ENCODE measurements at regions not wholly inside any gene's neighbourhood (a gene's known extent, or its start where the extent isn't known, plus 50 kb on each side); places are given as distances from the start of the nearest gene placed in this dataset.

DNA sequence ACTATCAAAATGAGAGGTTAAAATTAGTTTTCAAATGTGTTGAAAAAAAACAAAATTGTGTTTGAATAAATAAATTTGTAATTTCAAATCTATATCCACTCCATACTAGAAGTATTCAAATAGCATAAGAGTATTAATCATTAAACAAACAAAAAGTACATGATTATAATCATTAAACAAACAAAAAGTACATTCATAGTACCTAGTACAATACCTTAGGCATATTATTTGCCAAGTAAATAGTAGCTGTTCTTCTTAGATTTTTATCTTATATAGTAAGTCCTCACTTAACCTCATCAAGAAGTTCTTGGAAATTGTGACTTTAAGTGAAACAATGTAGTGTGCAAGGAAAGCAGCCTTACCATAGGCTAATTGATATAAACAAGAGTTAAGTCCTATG, 349.3 kb upstream of the VWC2 start:
- no peak overlapping the region for H4K5ac ChIP-seq (ENCODE audit: low read length)
- H2BK120ac ChIP-seq (ENCODE audit: low read depth, low read length), result no peak overlapping the region
- no peaks in the 10 kb centered on the region for H3K4me1 ChIP-seq (ENCODE audit: control insufficient read depth, low read depth, low read length)
- no peak overlapping the region for H3K56ac ChIP-seq (ENCODE audit: low read length)
- H3K36me3 ChIP-seq (ENCODE audit: control insufficient read depth, insufficient read depth, low read length), result no peaks in the 10 kb centered on the region
- H2BK15ac ChIP-seq (replicated peaks; ENCODE audit: low read depth), result no peak overlapping the region
- H3K79me1 ChIP-seq (ENCODE audit: low read length), result no peaks in the 10 kb centered on the region
- H3K4me2 ChIP-seq (ENCODE audit: low read length), result no peak overlapping the region
- H3K4me3 ChIP-seq (ENCODE audit: low read length), result no peak overlapping the region
- H2AK5ac ChIP-seq (ENCODE audit: low read length), result no peak overlapping the region
- no peak overlapping the region for H3K4ac ChIP-seq (ENCODE audit: low read depth, low read length)
- H3K79me2 ChIP-seq (ENCODE audit: control insufficient read depth, insufficient read depth, low read length), result no peaks in the 10 kb centered on the region
- H2BK5ac ChIP-seq (ENCODE audit: low read length), result no peak overlapping the region
- H3K23ac ChIP-seq (ENCODE audit: low read length), result no peak overlapping the region
- no peak overlapping the region for H3K9ac ChIP-seq (ENCODE audit: low read length)
- H4K8ac ChIP-seq (ENCODE audit: low read depth, low read length), result no peak overlapping the region
- no peaks in the 10 kb centered on the region for H3K27me3 ChIP-seq (ENCODE audit: insufficient read depth, low read length, poor library complexity)
- no peak overlapping the region for H3K27ac ChIP-seq (ENCODE audit: low read depth, low read length)
- H3K18ac ChIP-seq (ENCODE audit: low read length), result no peak overlapping the region
- DNase-seq, result no peak

DNA sequence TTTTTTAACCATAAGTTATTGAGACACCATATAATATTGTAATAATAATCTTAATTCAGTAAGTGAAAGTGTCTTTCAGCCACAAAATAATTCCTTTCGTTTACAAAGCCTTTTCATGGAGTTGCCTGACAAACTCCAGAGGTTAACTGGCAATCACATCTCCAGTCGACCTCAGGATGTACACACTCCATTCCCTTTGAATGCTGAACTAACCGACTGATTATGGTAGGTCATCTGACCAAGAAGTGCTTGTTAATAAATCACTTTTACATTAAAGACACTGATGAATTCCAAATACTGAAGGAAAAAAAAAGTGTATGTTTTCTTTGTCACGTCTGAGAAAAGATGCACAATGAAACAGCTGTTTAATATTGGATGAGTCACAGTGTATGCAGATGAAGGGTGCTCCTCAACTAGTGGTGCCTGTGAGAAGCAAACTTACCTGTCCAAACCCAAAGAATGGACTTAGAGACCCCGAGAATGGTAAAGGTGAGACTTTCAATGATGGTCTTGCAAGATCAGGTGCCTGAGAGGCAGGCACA, 348.1 kb upstream of the VWC2 start:
- no peaks in the 10 kb centered on the region for H3K4me1 ChIP-seq (ENCODE audit: control insufficient read depth, low read depth, low read length)
- no peak overlapping the region for H4K5ac ChIP-seq (ENCODE audit: low read length)
- H3K36me3 ChIP-seq (ENCODE audit: control insufficient read depth, insufficient read depth, low read length), result no peaks in the 10 kb centered on the region
- H3K27ac ChIP-seq (ENCODE audit: low read depth, low read length), result no peak overlapping the region
- H2BK5ac ChIP-seq (ENCODE audit: low read length), result no peak overlapping the region
- no peak overlapping the region for H2BK120ac ChIP-seq (ENCODE audit: low read depth, low read length)
- DNase-seq, result no peak
- no peaks in the 10 kb centered on the region for H3K79me1 ChIP-seq (ENCODE audit: low read length)
- H3K23ac ChIP-seq (ENCODE audit: low read length), result no peak overlapping the region
- H4K8ac ChIP-seq (ENCODE audit: low read depth, low read length), result no peak overlapping the region
- H3K4ac ChIP-seq (ENCODE audit: low read depth, low read length), result no peak overlapping the region
- H3K27me3 ChIP-seq (ENCODE audit: insufficient read depth, low read length, poor library complexity), result no peaks in the 10 kb centered on the region
- H2AK5ac ChIP-seq (ENCODE audit: low read length), result no peak overlapping the region
- H3K9ac ChIP-seq (ENCODE audit: low read length), result no peak overlapping the region
- WGBS (ENCODE audit: extremely low coverage, insufficient coverage, low lambda C conversion rate), result no CpG with 5 or more reads among the region's 5 CpGs
- no peak overlapping the region for H2BK15ac ChIP-seq (replicated peaks; ENCODE audit: low read depth)
- H3K79me2 ChIP-seq (ENCODE audit: control insufficient read depth, insufficient read depth, low read length), result no peaks in the 10 kb centered on the region
- no peak overlapping the region for H3K4me3 ChIP-seq (ENCODE audit: low read length)
- H3K4me2 ChIP-seq (ENCODE audit: low read length), result no peak overlapping the region
- no peak overlapping the region for H3K56ac ChIP-seq (ENCODE audit: low read length)
- no peak overlapping the region for H3K18ac ChIP-seq (ENCODE audit: low read length)

DNA sequence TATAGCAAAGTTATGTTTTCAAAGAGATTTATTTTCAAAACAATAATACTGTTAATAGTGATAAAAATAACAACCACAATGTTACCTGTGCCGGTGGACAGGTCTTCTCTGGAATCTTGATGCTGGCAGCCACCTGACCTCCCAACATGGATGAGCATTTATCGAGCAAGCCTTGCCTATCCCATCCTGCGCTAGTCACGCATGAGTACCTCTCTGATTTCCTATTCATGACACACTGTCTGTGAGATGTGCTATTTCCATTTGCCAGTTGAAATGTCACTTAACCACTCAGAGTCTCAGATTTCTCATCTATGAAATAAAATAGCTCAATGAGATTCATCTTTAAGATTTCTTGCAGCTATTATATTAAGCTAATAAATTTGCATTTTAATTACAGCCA, 341.2 kb upstream of the VWC2 start:
- no peak overlapping the region for H3K18ac ChIP-seq (ENCODE audit: low read length)
- H3K27me3 ChIP-seq (ENCODE audit: insufficient read depth, low read length, poor library complexity), result no peaks in the 10 kb centered on the region
- H4K5ac ChIP-seq (ENCODE audit: low read length), result no peak overlapping the region
- no peak overlapping the region for H3K23ac ChIP-seq (ENCODE audit: low read length)
- H2AK5ac ChIP-seq (ENCODE audit: low read length), result no peak overlapping the region
- no peak overlapping the region for H2BK5ac ChIP-seq (ENCODE audit: low read length)
- H3K56ac ChIP-seq (ENCODE audit: low read length), result no peak overlapping the region
- H3K4me3 ChIP-seq (ENCODE audit: low read length), result no peak overlapping the region
- H3K4me1 ChIP-seq (ENCODE audit: control insufficient read depth, low read depth, low read length), result no peaks in the 10 kb centered on the region
- H3K4me2 ChIP-seq (ENCODE audit: low read length), result no peak overlapping the region
- no peak overlapping the region for H3K4ac ChIP-seq (ENCODE audit: low read depth, low read length)
- no CpG with 5 or more reads among the region's 4 CpGs for WGBS (ENCODE audit: extremely low coverage, insufficient coverage, low lambda C conversion rate)
- no peak overlapping the region for H4K8ac ChIP-seq (ENCODE audit: low read depth, low read length)
- no peak overlapping the region for H2BK120ac ChIP-seq (ENCODE audit: low read depth, low read length)
- H3K79me2 ChIP-seq (ENCODE audit: control insufficient read depth, insufficient read depth, low read length), result no peaks in the 10 kb centered on the region
- no peak overlapping the region for H3K27ac ChIP-seq (ENCODE audit: low read depth, low read length)
- DNase-seq, result no peak
- H3K36me3 ChIP-seq (ENCODE audit: control insufficient read depth, insufficient read depth, low read length), result no peaks in the 10 kb centered on the region
- no peak overlapping the region for H2BK15ac ChIP-seq (replicated peaks; ENCODE audit: low read depth)
- H3K79me1 ChIP-seq (ENCODE audit: low read length), result no peaks in the 10 kb centered on the region
- H3K9ac ChIP-seq (ENCODE audit: low read length), result no peak overlapping the region

DNA sequence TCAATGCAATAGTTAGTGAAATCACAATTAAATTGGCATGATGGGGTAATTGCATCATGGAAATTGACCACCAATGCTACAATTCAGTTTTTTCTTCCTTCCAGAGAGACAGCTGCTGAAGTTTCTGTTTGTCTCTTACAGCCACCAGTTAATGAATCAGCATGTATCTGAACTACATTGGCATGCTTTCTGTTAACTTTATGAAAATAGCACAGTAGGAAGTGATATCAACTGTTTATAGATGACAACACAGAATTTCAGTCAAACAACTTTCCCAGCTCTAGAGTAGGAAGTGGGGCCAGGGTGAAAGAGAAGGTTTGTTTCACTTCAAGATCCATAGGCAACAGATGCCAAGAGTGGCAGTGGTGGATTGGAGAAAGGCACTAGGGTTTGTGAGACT, 339.6 kb upstream of the VWC2 start:
- H3K4me1 ChIP-seq (ENCODE audit: control insufficient read depth, low read depth, low read length), result no peaks in the 10 kb centered on the region
- H3K36me3 ChIP-seq (ENCODE audit: control insufficient read depth, insufficient read depth, low read length), result no peaks in the 10 kb centered on the region
- no peak overlapping the region for H2BK5ac ChIP-seq (ENCODE audit: low read length)
- H3K4me2 ChIP-seq (ENCODE audit: low read length), result no peak overlapping the region
- no peaks in the 10 kb centered on the region for H3K27me3 ChIP-seq (ENCODE audit: insufficient read depth, low read length, poor library complexity)
- H3K4me3 ChIP-seq (ENCODE audit: low read length), result no peak overlapping the region
- H3K4ac ChIP-seq (ENCODE audit: low read depth, low read length), result no peak overlapping the region
- H3K23ac ChIP-seq (ENCODE audit: low read length), result no peak overlapping the region
- H3K56ac ChIP-seq (ENCODE audit: low read length), result no peak overlapping the region
- no peak overlapping the region for H4K8ac ChIP-seq (ENCODE audit: low read depth, low read length)
- no peak overlapping the region for H4K5ac ChIP-seq (ENCODE audit: low read length)
- no peaks in the 10 kb centered on the region for H3K79me1 ChIP-seq (ENCODE audit: low read length)
- no peak overlapping the region for H3K9ac ChIP-seq (ENCODE audit: low read length)
- no peak overlapping the region for H2AK5ac ChIP-seq (ENCODE audit: low read length)
- no peak overlapping the region for H3K27ac ChIP-seq (ENCODE audit: low read depth, low read length)
- no peak overlapping the region for H3K18ac ChIP-seq (ENCODE audit: low read length)
- no peak overlapping the region for H2BK15ac ChIP-seq (replicated peaks; ENCODE audit: low read depth)
- no peak overlapping the region for H2BK120ac ChIP-seq (ENCODE audit: low read depth, low read length)
- H3K79me2 ChIP-seq (ENCODE audit: control insufficient read depth, insufficient read depth, low read length), result no peaks in the 10 kb centered on the region
- DNase-seq, result no peak

DNA sequence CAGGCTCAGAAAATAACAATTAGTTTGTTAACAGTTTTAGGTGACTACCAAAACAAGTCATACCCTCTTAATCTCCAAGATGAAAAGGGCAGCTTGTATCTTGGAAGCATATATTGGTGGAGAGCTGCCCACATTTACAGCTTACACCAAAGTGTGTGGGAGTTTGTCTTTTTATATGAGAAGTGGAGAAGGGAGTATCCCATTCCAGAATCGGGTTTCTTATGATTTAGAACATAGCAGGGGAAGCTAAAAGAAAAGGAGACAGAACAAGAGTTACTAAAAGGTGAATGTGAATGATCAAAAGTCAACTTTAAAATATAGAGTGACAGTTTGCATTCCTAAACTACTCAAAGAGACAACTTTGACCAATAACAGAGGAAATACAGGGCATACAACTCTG, 338.6 kb upstream of the VWC2 start:
- DNase-seq, result no peak
- H3K4me3 ChIP-seq (ENCODE audit: low read length), result no peak overlapping the region
- no peak overlapping the region for H2BK120ac ChIP-seq (ENCODE audit: low read depth, low read length)
- H4K5ac ChIP-seq (ENCODE audit: low read length), result no peak overlapping the region
- WGBS (ENCODE audit: extremely low coverage, insufficient coverage, low lambda C conversion rate), result no CpG with 5 or more reads among the region's 1 CpG
- no peak overlapping the region for H2BK15ac ChIP-seq (replicated peaks; ENCODE audit: low read depth)
- H3K27me3 ChIP-seq (ENCODE audit: insufficient read depth, low read length, poor library complexity), result no peaks in the 10 kb centered on the region
- no peak overlapping the region for H3K27ac ChIP-seq (ENCODE audit: low read depth, low read length)
- H3K18ac ChIP-seq (ENCODE audit: low read length), result no peak overlapping the region
- H3K4me1 ChIP-seq (ENCODE audit: control insufficient read depth, low read depth, low read length), result no peaks in the 10 kb centered on the region
- no peak overlapping the region for H4K8ac ChIP-seq (ENCODE audit: low read depth, low read length)
- H3K9ac ChIP-seq (ENCODE audit: low read length), result no peak overlapping the region
- H3K4ac ChIP-seq (ENCODE audit: low read depth, low read length), result no peak overlapping the region
- H3K23ac ChIP-seq (ENCODE audit: low read length), result no peak overlapping the region
- H2BK5ac ChIP-seq (ENCODE audit: low read length), result no peak overlapping the region
- no peak overlapping the region for H3K56ac ChIP-seq (ENCODE audit: low read length)
- H3K79me1 ChIP-seq (ENCODE audit: low read length), result no peaks in the 10 kb centered on the region
- no peaks in the 10 kb centered on the region for H3K79me2 ChIP-seq (ENCODE audit: control insufficient read depth, insufficient read depth, low read length)
- H2AK5ac ChIP-seq (ENCODE audit: low read length), result no peak overlapping the region
- H3K4me2 ChIP-seq (ENCODE audit: low read length), result no peak overlapping the region
- no peaks in the 10 kb centered on the region for H3K36me3 ChIP-seq (ENCODE audit: control insufficient read depth, insufficient read depth, low read length)

DNA sequence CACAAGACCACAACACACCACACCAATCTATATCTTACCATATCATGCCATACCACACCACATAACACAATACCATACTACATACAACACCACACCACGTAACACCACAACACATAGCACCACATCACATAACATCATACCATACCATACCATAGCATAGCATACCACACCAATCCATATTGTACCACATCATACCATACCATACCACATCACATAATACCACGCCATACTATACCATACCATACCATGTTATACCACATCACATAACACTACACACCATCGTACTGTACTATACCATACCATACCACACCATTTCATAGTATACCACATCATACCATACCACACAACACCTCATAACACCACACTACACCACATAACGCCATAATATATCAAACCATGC, 335.2 kb upstream of the VWC2 start:
- Histone ChIP-seq H3K4me3 (ENCODE audit: low read length) (no peak overlapping the region), H4K8ac (ENCODE audit: low read depth, low read length) (no peak overlapping the region), H4K5ac (ENCODE audit: low read length) (no peak overlapping the region), H3K79me2 (ENCODE audit: control insufficient read depth, insufficient read depth, low read length) (no peaks in the 10 kb centered on the region), H2BK5ac (ENCODE audit: low read length) (no peak overlapping the region), H3K27ac (ENCODE audit: low read depth, low read length) (no peak overlapping the region), H3K4ac (ENCODE audit: low read depth, low read length) (no peak overlapping the region), H3K79me1 (ENCODE audit: low read length) (no peaks in the 10 kb centered on the region), H3K9ac (ENCODE audit: low read length) (no peak overlapping the region), H3K36me3 (ENCODE audit: control insufficient read depth, insufficient read depth, low read length) (no peaks in the 10 kb centered on the region), H3K18ac (ENCODE audit: low read length) (no peak overlapping the region), H2BK120ac (ENCODE audit: low read depth, low read length) (no peak overlapping the region), H3K23ac (ENCODE audit: low read length) (no peak overlapping the region), H2BK15ac (replicated peaks; ENCODE audit: low read depth) (no peak overlapping the region), H2AK5ac (ENCODE audit: low read length) (no peak overlapping the region), H3K4me1 (ENCODE audit: control insufficient read depth, low read depth, low read length) (no peaks in the 10 kb centered on the region), H3K4me2 (ENCODE audit: low read length) (no peak overlapping the region), H3K56ac (ENCODE audit: low read length) (no peak overlapping the region), H3K27me3 (ENCODE audit: insufficient read depth, low read length, poor library complexity) (no peaks in the 10 kb centered on the region)
- no peak for DNase-seq
- WGBS (ENCODE audit: extremely low coverage, insufficient coverage, low lambda C conversion rate), result 100% methylated on average over 4 of the region's 4 CpGs

Measured in mesendoderm (in vitro differentiated cells).